HL-60 (cell line): ENCODE measurements at regions not wholly inside any gene's neighbourhood (a gene's known extent, or its start where the extent isn't known, plus 50 kb on each side); places are given as distances from the start of the nearest gene placed in this dataset.

Experiments
- POLR2AphosphoS5 ChIP-seq: IDR thresholded peaks from 2 replicates; pipeline ENCODE4 v1.6.1; 2012; ENCODE audit warnings: low read depth
- TF ChIP-seq, protein P1 (sequence below): IDR thresholded peaks from one replicate; pipeline ENCODE4 v1.5.1; 2011; ENCODE audit warnings: low read length, control low read depth, inconsistent platforms; ENCODE audit not compliant: insufficient read depth

DNA sequence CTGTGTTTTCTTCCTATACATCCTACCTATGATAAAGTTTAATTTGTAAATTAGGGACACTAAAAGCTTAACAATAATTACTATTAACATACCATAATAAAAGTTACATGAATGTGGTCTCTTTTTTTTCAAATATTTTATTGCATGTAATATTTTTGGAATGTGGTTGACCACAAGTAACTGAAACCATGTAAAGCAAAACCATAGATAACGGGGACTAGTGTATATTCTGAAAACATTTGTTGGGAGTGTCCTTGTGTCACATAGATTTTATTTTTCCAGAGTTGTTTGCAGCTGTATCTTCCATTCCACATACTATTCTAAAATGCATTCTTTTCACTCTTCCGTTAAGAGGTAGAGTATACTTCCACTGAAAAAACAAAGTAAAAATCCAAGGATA, 200.4 kb downstream of the KIF18A start:
- TF ChIP-seq, protein P1, sequence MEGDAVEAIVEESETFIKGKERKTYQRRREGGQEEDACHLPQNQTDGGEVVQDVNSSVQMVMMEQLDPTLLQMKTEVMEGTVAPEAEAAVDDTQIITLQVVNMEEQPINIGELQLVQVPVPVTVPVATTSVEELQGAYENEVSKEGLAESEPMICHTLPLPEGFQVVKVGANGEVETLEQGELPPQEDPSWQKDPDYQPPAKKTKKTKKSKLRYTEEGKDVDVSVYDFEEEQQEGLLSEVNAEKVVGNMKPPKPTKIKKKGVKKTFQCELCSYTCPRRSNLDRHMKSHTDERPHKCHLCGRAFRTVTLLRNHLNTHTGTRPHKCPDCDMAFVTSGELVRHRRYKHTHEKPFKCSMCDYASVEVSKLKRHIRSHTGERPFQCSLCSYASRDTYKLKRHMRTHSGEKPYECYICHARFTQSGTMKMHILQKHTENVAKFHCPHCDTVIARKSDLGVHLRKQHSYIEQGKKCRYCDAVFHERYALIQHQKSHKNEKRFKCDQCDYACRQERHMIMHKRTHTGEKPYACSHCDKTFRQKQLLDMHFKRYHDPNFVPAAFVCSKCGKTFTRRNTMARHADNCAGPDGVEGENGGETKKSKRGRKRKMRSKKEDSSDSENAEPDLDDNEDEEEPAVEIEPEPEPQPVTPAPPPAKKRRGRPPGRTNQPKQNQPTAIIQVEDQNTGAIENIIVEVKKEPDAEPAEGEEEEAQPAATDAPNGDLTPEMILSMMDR: no peak
- TF ChIP-seq POLR2AphosphoS5: no peak
